Urothelium cell line (cell line): ENCODE measurements at regions not wholly inside any gene's neighbourhood (a gene's known extent, or its start where the extent isn't known, plus 50 kb on each side); places are given as distances from the start of the nearest gene placed in this dataset.
"Not testable (repeated sequence)": the region's sequence is repeated elsewhere in the genome, so short reads cannot be mapped to it uniquely, and the experiment has no call there.

ENCODE experiments used
- DNase-seq: peaks from one replicate; pipeline ENCODE4 v3.0.0; 2011; ENCODE audit warnings: low spot score, mixed read lengths
- FAIRE-seq: peaks from 2 replicates; lab custom pipeline; 2011; peaks lifted over from hg19 to GRCh38; lab: Jason Lieb, UNC

DNA sequence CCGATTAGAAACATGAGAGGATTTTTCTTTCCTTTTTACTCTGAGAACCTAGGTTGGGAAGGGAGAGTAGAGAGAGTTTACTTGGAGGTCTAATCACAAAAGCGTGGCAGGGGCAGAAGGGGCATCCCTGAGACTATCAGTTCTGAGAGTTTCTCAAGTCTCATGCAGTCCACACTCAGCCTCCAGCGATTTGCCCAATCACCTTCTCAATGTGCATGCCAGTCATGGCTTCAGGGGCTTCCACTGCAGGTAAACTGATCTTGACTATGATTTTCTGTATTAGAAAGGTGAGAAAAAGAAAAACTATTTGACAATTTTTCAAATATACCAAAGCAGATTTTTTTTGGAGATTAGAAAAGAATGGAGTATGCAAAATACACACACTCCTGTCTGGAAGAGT, 617.1 kb upstream of the ZFP42 start:
- no peak for FAIRE-seq
- DNase-seq: no peak

GRCh38 chr4:187380181-187380581, 615.4 kb upstream of the ZFP42 start:
- FAIRE-seq: no peak
- DNase-seq: no peak

GRCh38 chr4:187383181-187383580, 612.4 kb upstream of the ZFP42 start:
- DNase-seq: no peak
- no peak for FAIRE-seq

- FAIRE-seq: no peak
- no peak for DNase-seq
These were observed 607.8 kb upstream of the ZFP42 start for GRCh38 chr4:187387739-187388138.

DNA sequence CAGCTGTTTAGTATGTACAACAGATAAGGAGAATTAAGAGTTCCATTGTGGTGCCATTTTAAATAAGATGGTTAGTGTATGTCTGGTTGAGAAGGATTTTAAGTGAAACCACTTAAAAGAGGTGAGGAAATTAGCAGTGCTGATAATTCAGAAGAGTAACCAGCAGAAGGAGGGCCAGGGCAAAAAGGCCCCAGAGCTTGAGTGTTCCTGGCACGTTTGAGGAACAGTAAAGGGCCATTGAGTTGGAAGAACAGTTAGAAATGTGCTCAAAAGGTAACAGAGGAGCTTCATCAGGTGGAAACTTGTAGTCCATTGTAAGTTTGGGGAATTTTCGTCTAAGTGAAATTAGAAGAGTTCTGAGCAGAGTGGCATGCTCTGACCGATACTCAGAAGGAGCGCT, 606.2 kb upstream of the ZFP42 start:
- DNase-seq (no peak), FAIRE-seq (no peak)

- FAIRE-seq (no peak), DNase-seq (no peak)
These were observed 604.9 kb upstream of the ZFP42 start for GRCh38 chr4:187390646-187391045.

GRCh38 chr4:187393531-187394344, 601.8 kb upstream of the ZFP42 start:
- DNase-seq: no peak
- no peak for FAIRE-seq

GRCh38 chr4:187396106-187396505, 599.5 kb upstream of the ZFP42 start:
- DNase-seq (no peak), FAIRE-seq (no peak)

- DNase-seq, FAIRE-seq: not testable (repeated sequence)
These were observed 587.1 kb upstream of the ZFP42 start for GRCh38 chr4:187408447-187408846.

DNA sequence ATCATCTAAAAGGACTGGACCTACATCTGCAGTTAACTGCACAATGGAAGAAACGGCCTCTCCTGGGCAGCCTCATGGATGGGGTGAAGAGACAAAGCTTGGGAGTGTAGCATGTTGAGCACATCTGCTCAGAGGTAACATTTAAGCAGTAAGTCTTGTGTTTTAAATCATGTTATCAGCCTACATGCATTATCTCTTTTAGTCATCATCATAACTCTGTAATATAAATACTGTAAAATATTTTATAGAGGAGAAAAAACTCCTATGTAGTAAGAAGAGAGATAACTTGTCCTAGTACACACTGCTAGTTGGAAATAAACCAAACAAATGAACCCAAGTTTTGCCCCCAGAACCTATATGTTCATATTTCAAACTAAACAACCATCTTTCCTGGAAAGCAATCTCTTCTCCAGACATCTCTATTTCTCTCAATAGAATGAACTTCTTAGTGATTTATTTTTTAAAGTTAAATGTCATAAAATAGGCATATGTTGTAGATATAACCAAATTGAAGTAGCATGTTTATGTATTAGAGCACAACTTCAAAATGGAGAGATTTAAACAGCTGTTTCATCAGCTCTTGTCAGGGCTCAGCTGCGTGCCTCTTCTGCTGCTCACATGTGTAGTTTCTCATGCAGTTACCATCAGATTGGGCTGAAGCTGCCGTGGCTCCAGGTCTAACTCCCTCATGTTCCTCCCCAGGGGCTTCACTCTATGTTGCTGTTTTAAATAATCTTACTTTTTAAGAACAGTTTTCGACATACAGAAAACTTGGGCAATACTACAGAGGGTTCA, 581.8 kb upstream of the ZFP42 start:
- DNase-seq (no peak), FAIRE-seq (no peak)

DNA sequence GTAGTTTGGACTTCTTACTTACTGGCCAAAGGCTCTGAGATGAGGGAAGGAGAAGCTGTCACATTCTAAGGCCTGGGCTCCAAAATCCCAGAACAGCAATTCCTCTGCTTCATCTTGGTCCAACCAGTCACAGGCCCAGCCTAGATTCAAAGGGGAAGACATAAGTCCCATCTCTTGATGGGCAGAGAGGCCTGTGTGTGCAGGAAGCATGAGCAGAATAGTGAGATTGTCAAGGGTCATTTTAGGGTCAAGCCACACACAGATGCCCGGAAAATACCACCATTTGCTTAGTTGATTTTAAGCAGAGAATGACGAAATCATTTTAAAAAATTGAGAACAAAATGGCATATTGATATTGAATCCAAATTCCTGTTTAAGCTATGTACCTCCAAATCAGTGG, 580.9 kb upstream of the ZFP42 start:
- FAIRE-seq: no peak
- DNase-seq: no peak

- FAIRE-seq (no peak), DNase-seq (no peak)
These were observed 580.3 kb upstream of the ZFP42 start for GRCh38 chr4:187415231-187415630.

- FAIRE-seq: no peak
- DNase-seq: no peak
These were observed 579.4 kb upstream of the ZFP42 start for GRCh38 chr4:187416216-187416615.

GRCh38 chr4:187417721-187418120, 577.9 kb upstream of the ZFP42 start:
- FAIRE-seq (no peak), DNase-seq (no peak)

DNA sequence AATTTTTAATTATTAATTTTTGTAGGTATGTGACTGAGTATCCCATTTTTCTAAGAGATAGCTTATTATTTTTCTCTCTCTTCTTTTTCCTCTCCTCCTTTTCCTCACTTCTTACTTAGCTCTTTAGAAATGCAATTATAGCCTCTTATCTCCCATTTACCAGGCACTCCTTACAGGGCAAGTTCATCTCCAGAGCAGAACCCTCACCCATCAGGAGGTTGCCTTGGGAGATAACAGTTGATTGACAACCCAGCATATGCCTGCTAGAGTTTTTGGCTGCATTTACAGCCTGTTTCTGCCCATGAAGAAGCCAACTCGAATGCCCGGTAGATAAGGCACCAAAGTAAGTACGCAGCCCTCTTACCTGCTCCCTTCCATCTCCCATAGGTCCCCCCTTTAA, 572.9 kb upstream of the ZFP42 start:
- DNase-seq (no peak), FAIRE-seq (no peak)

DNA sequence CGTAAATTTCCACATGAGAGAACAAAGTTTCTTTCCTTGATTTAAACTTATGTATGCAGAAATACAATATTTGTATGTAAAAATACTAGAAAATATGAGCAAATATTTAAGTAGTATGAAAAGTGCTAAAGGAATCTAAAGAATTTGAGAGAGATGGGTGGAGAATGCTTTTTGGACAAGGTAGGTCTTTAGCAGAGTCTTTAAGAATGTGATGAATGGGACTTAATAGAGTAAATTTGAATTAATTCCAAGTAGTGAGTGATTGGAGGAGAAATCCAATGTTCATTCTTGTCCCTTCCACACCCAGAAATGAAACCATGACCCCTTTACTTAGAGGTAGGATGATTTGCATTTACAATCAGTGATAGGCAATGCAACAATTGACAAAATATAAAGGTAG, 570.9 kb upstream of the ZFP42 start:
- FAIRE-seq (no peak), DNase-seq (peak; percentile 8)

GRCh38 chr4:187426511-187426910, 569.1 kb upstream of the ZFP42 start:
- DNase-seq: no peak
- FAIRE-seq: no peak

DNA sequence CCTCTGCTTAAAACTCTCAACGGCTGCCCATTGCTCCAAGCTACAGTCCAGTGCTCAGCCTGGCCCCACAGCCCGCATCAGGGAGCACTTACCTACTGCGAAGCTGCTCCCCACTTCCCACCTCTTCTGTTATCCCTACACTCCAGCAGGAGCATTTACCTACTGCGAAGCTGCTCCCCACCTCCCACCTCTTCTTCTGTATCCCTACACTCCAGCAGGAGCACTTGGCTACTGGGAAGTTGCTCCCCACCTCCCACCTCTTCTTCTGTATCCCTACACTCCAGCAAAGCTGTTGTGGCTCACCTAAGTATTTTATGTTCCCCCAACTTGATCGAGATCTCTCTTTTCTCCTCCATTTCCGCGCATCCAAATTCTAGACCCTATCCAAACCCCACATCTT, 563.3 kb upstream of the ZFP42 start:
- FAIRE-seq (no peak), DNase-seq (no peak)

- FAIRE-seq (no peak), DNase-seq (no peak)
These were observed 562.4 kb upstream of the ZFP42 start for GRCh38 chr4:187433141-187433540.

DNA sequence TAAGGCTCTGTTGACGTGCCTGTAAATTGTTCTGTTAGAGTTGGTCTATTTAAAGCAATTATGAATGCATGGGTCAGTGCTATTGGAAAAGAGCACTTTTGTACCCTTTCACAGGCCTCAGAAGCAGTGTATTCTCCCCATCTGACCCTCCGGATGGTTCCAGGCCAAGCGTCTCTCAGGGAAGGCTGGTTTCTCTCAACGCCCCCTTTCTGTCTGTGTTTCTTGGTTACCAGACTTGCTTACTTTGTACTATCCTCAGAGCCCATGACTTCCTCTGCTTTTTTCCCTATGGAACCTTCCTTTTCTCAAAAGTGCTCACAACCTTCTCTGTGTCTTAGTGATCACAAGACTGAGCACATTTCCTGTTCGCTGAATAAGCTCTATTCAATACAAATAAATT, 559.3 kb upstream of the ZFP42 start:
- DNase-seq: no peak
- no peak for FAIRE-seq

GRCh38 chr4:187444061-187444460, 551.5 kb upstream of the ZFP42 start:
- FAIRE-seq (no peak), DNase-seq (no peak)

DNA sequence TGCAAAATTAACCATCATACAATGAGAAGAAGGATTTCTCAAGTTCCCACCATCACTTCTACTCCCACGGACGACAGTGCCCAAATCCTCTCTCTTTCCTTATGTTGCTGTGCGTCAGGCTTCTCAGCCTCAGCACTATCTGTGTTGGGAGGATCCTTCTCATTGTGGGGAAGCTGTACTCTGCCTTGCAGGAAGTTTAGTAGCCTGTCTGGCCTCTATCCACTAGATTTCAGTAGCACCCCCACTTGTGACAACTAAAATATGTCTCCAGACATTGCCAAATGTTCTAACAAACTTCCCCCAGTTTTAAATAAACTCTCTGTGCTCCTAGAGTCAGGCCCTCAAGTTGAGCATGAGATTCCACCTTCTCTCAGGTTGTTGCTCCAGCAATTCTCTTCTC, 545.9 kb upstream of the ZFP42 start:
- no peak for FAIRE-seq
- DNase-seq: no peak
